Activated T-cell treated with anti-CD3 and anti-CD28 coated beads for 24 hours (primary cell): ENCODE measurements at regions not wholly inside any gene's neighbourhood (a gene's known extent, or its start where the extent isn't known, plus 50 kb on each side); places are given as distances from the start of the nearest gene placed in this dataset.

Experiments used
- DNase-seq: peaks from one replicate; pipeline ENCODE4 v3.0.0-alpha.2; 2020; ENCODE audit warnings: low read depth

- DNase-seq = no peak
Observed at GRCh38 chrX:17206584-17206983, 168.4 kb upstream of the NHS start.

DNA sequence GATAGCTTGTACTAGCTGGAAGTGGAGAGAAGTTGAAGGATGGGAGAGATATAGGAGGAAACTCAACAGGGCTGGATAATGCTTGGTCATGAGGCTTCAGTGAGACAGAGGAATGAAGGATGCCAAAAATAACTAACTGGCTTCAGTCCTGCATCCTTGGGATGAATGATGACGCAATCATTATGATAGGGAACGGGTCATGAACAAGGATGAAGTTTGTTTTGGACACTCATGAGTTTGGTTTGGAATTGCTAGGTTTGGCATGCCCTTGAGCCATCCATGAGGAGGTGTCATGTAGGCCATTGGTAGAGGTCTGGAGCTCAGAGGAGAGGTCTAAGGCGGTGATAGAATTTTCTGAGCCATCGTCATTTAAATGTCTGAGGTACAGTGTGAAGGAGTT, 160.0 kb upstream of the NHS start:
- DNase-seq = no peak

GRCh38 chrX:17226736-17227135, 148.3 kb upstream of the NHS start:
- no peak for DNase-seq

DNA sequence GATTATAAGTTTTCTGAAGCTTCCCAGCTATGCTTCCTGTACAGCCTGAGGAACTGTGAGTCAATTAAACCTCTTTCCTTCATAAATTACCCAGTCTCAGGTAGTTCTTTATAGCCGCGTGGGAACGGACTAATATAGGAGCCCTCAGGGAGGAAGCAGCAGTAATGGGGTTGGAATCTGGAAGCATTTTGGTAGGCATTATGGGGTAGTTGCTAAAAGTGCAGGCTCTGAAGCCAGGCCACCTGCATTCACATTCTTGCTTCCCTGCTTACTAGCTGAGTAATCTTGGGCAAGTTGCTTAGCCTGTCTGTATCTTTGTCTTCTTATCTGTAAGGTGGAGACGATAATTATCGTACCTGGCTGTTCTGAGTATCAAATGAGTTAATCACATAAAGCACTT, 137.9 kb upstream of the NHS start:
- no peak for DNase-seq

DNA sequence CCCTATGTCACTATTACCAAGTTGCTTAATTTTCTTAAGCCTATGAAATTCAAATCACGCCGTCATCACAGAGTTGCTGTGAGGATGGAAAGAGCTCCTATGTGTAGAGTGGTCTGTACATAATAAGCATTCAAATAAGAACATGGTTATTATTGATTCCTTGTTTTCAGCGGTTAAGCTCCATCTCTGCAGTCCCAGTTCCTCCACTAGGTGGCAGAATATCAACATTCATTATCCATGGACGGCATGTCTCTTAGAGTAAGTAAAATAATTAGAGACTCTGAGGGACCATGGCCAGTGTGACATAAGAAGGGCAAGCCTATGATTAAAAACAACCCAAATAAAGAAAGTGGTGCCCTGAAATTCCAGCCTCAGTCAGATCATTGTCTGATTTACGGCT, 132.5 kb upstream of the NHS start:
- DNase-seq = peak; percentile 11

DNA sequence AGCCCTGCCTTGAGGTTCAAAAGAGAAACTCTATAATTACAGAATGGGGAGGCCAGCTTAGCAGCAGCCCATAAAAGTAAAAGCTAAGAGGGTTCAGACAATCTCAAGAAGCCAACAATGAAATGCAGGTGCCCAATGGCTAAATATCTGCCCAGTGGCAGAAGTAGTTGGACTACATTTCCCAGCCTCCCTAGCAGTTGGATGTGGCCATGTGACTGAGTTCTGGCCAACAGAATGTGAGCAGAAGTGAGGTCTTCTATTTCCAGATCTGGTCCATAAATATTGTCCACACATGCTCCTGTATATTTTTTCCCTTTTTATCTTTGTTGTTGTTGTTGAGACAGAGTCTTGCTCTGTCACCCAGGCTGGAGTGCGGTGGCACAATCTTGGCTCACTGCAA, 127.9 kb upstream of the NHS start:
- no peak for DNase-seq

DNA sequence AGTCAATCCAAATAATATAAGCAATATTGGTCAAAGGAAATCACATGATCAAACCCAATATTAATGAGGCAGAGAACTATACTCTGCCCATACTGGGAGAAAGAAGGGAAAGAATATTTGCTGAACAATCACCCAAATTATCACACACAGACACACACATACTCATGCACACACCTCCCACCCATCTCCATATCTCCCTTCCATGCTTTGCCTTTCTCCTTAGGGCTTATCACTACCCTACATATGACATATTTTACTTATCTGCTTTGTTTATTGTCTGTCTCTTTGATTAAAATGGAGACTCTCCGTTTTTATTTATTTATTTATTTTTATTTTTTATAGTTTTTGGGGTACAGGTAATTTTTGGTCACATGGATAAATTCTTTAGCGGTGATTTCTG, 112.9 kb upstream of the NHS start:
- DNase-seq = no peak

GRCh38 chrX:17266136-17266535, 108.9 kb upstream of the NHS start:
- DNase-seq = no peak

- no peak for DNase-seq
Observed at GRCh38 chrX:17278961-17279360, 96.0 kb upstream of the NHS start.

GRCh38 chrX:17285983-17286382, 89.0 kb upstream of the NHS start:
- DNase-seq = no peak

- DNase-seq = no peak
Observed at GRCh38 chrX:17291171-17291900, 83.7 kb upstream of the NHS start.

DNA sequence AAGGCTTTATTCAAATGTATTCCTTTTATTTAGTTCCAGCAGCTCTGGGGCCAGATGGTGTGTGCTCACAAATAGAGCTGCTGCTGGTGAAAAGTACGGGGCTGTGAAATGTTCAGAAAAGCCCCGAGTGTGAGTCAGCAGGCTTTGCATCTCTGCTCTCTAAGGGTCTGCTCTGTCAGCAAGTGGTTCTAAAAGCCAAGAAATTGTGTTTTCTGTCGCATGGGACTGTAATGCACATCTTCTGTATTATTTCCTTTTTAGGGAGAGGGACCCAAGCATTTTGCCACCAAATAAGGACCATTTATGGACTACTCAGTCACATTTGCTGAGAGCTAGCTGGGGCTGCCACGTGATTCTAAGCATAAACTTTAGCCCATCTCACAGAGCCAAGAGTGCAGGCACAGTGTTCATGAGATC, 82.9 kb upstream of the NHS start:
- no peak for DNase-seq

DNA sequence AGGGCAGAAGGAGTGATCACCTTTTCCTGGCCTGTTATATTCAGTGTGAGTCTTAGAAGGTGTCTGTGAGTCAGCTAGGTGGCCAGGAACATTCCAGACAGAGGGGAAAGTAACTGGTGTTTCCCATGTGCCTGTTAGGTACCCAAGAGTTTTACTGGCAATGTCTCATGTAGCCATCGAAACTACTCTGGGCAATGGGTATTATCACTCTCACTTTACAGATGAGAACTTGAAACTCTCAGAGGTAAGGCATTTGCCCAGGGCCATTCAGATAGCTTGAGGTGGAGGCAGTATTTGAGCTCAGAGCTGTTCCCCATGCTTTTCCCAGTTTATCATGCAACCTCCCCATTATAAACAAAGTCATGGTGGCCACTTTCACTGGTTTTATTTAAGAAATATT, 80.4 kb upstream of the NHS start:
- DNase-seq = no peak

GRCh38 chrX:17295791-17296190, 79.2 kb upstream of the NHS start:
- no peak for DNase-seq

GRCh38 chrX:17298564-17298963, 76.4 kb upstream of the NHS start:
- DNase-seq = no peak

GRCh38 chrX:17299206-17299605, 75.8 kb upstream of the NHS start:
- no peak for DNase-seq

GRCh38 chrX:17323397-17323796, 51.6 kb upstream of the NHS start:
- DNase-seq = no peak
